GM20000 (cell line): ENCODE measurements at regions not wholly inside any gene's neighbourhood (a gene's known extent, or its start where the extent isn't known, plus 50 kb on each side); places are given as distances from the start of the nearest gene placed in this dataset.
A peak's percentile ranks its signal among the peaks of the same experiment; 100 is the strongest.

Experiments used
- DNase-seq: peaks from one replicate; pipeline ENCODE4 v3.0.0; 2012; ENCODE audit warnings: low spot score
- TF ChIP-seq, protein P1 (sequence below): IDR thresholded peaks from 2 replicates; pipeline ENCODE4 v1.5.1; 2012; ENCODE audit warnings: mild to moderate bottlenecking, control low read depth; ENCODE audit errors: extremely low read depth, missing control alignments

DNA sequence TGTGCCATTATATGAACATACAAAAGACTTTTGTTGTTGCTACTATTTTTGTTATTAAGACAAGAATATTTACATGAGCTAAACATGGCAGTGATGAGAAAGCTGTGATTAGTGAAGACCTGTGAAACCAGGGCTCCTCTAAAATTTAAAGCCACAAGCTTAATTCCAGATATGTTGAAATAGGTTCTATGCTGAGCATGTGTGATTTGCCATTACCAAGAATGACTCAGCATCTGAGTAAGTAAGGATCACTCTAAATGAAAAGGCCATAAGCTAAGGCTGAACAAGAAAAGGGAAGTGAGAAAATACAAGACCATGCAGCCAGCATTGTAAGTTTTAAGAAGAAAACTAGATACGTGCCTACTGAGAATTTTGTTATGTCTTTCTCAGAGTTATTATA lies 75.9 kb upstream of the CAMK2D start:
- TF ChIP-seq, protein P1, sequence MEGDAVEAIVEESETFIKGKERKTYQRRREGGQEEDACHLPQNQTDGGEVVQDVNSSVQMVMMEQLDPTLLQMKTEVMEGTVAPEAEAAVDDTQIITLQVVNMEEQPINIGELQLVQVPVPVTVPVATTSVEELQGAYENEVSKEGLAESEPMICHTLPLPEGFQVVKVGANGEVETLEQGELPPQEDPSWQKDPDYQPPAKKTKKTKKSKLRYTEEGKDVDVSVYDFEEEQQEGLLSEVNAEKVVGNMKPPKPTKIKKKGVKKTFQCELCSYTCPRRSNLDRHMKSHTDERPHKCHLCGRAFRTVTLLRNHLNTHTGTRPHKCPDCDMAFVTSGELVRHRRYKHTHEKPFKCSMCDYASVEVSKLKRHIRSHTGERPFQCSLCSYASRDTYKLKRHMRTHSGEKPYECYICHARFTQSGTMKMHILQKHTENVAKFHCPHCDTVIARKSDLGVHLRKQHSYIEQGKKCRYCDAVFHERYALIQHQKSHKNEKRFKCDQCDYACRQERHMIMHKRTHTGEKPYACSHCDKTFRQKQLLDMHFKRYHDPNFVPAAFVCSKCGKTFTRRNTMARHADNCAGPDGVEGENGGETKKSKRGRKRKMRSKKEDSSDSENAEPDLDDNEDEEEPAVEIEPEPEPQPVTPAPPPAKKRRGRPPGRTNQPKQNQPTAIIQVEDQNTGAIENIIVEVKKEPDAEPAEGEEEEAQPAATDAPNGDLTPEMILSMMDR, result no peak
- DNase-seq, result peak; percentile 59

DNA sequence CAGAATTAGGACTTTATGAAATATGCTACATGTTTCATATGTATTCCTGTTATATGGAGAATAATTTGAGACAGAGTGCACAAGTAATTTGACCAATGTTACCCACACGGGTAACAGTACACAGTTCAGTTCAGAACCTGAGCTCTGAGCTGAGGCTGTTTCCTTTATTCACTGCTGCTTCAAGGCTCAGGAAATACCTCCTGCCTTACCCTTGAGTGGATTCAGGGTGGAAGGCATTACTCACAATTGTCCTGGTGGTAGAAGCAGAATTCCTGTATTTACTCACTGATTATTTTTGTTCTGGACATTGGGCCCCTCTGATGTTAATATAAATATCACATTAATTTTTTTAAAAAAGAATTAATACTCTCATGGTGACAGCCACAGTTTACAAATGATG lies 73.5 kb upstream of the CAMK2D start:
- no peak for DNase-seq
- TF ChIP-seq, protein P1, result no peak

DNA sequence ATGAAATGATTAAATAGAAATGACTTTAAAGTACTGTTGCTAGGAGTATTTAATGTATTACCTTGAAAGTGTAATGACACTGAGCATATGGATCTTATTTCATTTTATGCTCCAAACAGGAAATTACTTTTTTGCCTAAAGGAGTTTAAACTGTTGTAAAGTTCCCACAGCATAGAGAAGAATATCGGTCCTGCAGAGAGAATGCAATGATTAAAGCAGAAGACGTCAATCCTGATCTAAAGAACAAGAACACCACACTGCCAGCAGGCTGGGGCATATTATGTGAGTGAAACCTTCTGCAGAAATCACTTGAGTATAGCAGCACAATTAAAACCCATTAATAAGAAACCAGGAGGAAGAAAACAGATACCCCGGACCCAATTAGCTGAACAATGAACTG lies 72.8 kb upstream of the CAMK2D start:
- DNase-seq, result no peak
- TF ChIP-seq, protein P1, result no peak

DNA sequence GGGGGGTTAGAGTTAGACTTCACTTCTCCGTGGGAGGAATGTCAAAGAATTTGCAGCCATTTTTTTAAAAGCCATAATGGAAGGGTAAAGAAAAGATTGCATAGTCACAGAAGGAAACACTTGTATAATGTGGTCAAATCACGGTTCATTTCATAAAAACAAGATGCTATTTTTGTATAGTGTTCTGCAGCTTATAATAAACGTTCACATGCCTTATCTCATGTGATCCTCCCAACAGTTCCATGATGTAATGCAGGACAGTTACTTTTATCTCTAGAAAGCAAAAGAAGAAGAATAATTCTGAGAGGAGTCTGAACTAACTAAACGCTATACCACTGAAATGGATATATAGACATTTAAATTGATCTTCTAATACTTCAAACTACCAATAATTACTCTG lies 71.3 kb upstream of the CAMK2D start:
- TF ChIP-seq, protein P1, result no peak
- peak; percentile 7 for DNase-seq

DNA sequence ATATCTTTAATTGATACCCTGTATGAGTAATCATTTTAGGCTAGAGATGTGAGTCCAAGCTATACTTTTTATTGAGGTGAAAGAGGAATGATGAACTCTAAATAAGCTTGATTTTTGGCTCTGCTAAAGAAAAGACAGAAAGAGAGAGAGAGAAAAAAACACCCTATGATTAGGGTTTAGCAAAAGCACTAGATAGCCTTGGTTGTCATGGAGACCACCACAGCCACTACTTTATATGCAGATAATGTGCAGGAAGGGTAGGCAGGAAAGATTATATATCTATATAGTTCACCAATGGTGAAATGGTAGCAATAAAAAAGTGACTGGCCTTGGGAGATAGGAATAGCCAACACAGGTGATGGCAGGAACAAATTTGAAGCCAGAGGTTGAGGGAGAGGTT lies 69.9 kb upstream of the CAMK2D start:
- no peak for DNase-seq
- TF ChIP-seq, protein P1, result no peak

DNA sequence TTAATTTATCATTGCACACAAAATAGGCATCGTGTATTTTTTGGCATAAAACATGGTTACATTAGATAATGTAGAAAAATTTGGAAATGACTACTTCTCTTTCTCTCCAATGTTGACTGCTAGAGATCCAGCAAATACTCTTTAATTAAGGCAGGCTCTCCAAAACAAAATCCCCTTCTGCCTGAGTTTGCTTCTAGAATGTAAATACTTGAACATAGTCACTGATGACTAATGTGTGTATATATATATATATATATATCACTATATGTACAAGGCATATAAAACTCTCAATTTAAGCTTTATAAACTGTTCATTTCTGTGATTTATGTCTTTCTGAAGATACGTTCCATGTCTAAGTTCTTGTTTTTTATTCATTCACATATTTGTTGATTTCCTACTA lies 67.2 kb upstream of the CAMK2D start:
- TF ChIP-seq, protein P1, result no peak
- DNase-seq, result no peak

DNA sequence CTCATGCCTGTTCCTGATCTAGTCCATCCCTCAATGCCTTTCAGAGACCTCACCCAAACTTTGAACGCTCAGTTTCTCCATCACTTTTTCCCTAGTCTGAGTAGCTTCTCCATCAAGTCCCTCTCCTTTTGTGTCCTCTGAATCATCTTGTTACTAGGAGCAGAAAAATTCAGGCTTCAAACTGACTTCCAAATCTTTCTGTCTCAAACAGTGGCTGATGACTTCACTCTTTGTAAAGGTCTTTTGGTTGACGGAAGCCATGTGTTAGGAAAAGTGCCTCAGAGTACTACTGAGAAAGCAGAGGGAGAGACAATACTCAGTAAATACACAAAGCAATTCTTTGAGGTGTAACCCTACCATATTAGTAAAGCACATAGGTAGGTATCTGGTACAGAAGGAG lies 65.7 kb upstream of the CAMK2D start:
- DNase-seq, result no peak
- TF ChIP-seq, protein P1, result no peak
